ENCODE measurements at regions not wholly inside any gene's neighbourhood (a gene's known extent, or its start where the extent isn't known, plus 50 kb on each side); places are given as distances from the start of the nearest gene placed in this dataset.

- TF ChIP-seq GATA2 (IDR thresholded peaks at IDR 0.05; ENCODE audit: low read depth, low read length) (no peak), GATA3 (IDR thresholded peaks at IDR 0.05; ENCODE audit: low read depth, low read length) (no peak)
Observed at GRCh38 chr7:84370114-84370513, 175.5 kb upstream of the SEMA3A start.

Measured in SH-SY5Y (cell line).